WTC11 (cell line): ENCODE measurements at regions not wholly inside any gene's neighbourhood (a gene's known extent, or its start where the extent isn't known, plus 50 kb on each side); places are given as distances from the start of the nearest gene placed in this dataset.

Experiments
- ATAC-seq: fragments of 200-7000 bp; cut with Tn5 transposase; 2 replicates; pipeline ENCODE4 v1.10.0; 2021; ENCODE audit warnings: mild to moderate bottlenecking, moderate library complexity
- CTCF ChIA-PET: fragments of 300-600 bp; sonication (Branson Sonifier 250); formaldehyde crosslinking; loops from one replicate; lab custom pipeline; 2021; ENCODE audit warnings: antibody characterized with exemption; lab: Charles Lee
- POLR2A ChIA-PET: fragments of 350-600 bp; sonication (Branson Sonifier 250); formaldehyde crosslinking; loops from one replicate; lab custom pipeline; 2021; ENCODE audit warnings: antibody characterized with exemption; lab: Charles Lee
- DNase-seq: peaks from one replicate; pipeline ENCODE4 v3.0.0; 2021; ENCODE audit warnings: low spot score
- H3K27ac Mint-ChIP-seq: 2 replicates; pipeline ENCODE4 v1.8.0; 2021; ENCODE audit warnings: mixed read lengths
- H3K27me3 Mint-ChIP-seq: 2 replicates; pipeline ENCODE4 v1.8.0; 2021; ENCODE audit warnings: low read depth, mild to moderate bottlenecking, moderate library complexity, mixed read lengths
- H3K36me3 Mint-ChIP-seq: 2 replicates; pipeline ENCODE4 v1.8.0; 2021; ENCODE audit warnings: mixed read lengths
- H3K4me1 Mint-ChIP-seq: 2 replicates; pipeline ENCODE4 v1.8.0; 2022; ENCODE audit warnings: mixed read lengths
- H3K4me3 Mint-ChIP-seq: 2 replicates; pipeline ENCODE4 v1.8.0; 2021; ENCODE audit warnings: mild to moderate bottlenecking, moderate library complexity, mixed read lengths
- H3K9me3 Mint-ChIP-seq: 2 replicates; pipeline ENCODE4 v1.8.0; 2021; ENCODE audit warnings: mixed read lengths
- AR ChIP-seq: fragments of 250-450 bp; sonication (Bioruptor Pico); IDR thresholded peaks from 2 replicates; pipeline ENCODE4 v1.9.0; 2021; ENCODE audit warnings: mild to moderate bottlenecking
- ATF2 ChIP-seq: sonication (generic); formaldehyde crosslinking; IDR thresholded peaks from 2 replicates; pipeline ENCODE4 v1.8.1; 2022; ENCODE audit warnings: low read depth, missing genetic modification reagents, borderline replicate concordance
- ATF6 ChIP-seq: sonication (generic); formaldehyde crosslinking; IDR thresholded peaks from 2 replicates; pipeline ENCODE4 v1.8.1; 2023; ENCODE audit warnings: mild to moderate bottlenecking, missing genetic modification reagents
- E2F1 ChIP-seq: sonication (generic); formaldehyde crosslinking; IDR thresholded peaks from 2 replicates; pipeline ENCODE4 v1.8.0; 2022; ENCODE audit warnings: mild to moderate bottlenecking, missing genetic modification reagents
- EMX1 ChIP-seq: fragments of 250-450 bp; sonication (Bioruptor Pico); IDR thresholded peaks from 2 replicates; pipeline ENCODE4 v1.8.0; 2021; ENCODE audit warnings: mild to moderate bottlenecking
- ETV6 ChIP-seq: sonication (generic); formaldehyde crosslinking; IDR thresholded peaks from 2 replicates; pipeline ENCODE4 v1.8.1; 2022; ENCODE audit warnings: mild to moderate bottlenecking, missing genetic modification reagents
- FOXP4 ChIP-seq: sonication (generic); formaldehyde crosslinking; IDR thresholded peaks from 2 replicates; pipeline ENCODE4 v1.8.0; 2022; ENCODE audit warnings: mild to moderate bottlenecking, missing genetic modification reagents
- GABPB1 ChIP-seq: sonication (generic); formaldehyde crosslinking; IDR thresholded peaks from 2 replicates; pipeline ENCODE4 v1.8.1; 2023; ENCODE audit warnings: mild to moderate bottlenecking, missing genetic modification reagents
- GTF2I ChIP-seq: fragments of 250-450 bp; sonication (Bioruptor Pico); conservative IDR thresholded peaks from 2 replicates; pipeline ENCODE4 v1.4.0; 2021; ENCODE audit warnings: mild to moderate bottlenecking
- IRF1 ChIP-seq: sonication (generic); formaldehyde crosslinking; IDR thresholded peaks from 2 replicates; pipeline ENCODE4 v1.8.0; 2023; ENCODE audit warnings: missing genetic modification reagents
- JUN ChIP-seq: sonication (generic); formaldehyde crosslinking; IDR thresholded peaks from 2 replicates; pipeline ENCODE4 v1.8.0; 2023; ENCODE audit warnings: mild to moderate bottlenecking, missing genetic modification reagents
- NFE2L1 ChIP-seq: sonication (generic); formaldehyde crosslinking; IDR thresholded peaks from 2 replicates; pipeline ENCODE4 v1.8.1; 2023; ENCODE audit warnings: missing genetic modification reagents
- NR1H2 ChIP-seq: sonication (generic); formaldehyde crosslinking; IDR thresholded peaks from 2 replicates; pipeline ENCODE4 v1.9.0; 2021; ENCODE audit warnings: mild to moderate bottlenecking, moderate library complexity, missing genetic modification reagents
- PREB ChIP-seq: sonication (generic); formaldehyde crosslinking; IDR thresholded peaks from 2 replicates; pipeline ENCODE4 v1.8.1; 2022; ENCODE audit warnings: mild to moderate bottlenecking, missing genetic modification reagents, moderate library complexity, borderline replicate concordance
- STAT6 ChIP-seq: sonication (generic); formaldehyde crosslinking; conservative IDR thresholded peaks from 2 replicates; pipeline ENCODE4 v1.8.1; 2023; ENCODE audit warnings: mild to moderate bottlenecking, low read depth, missing genetic modification reagents, moderate library complexity
- ZNF121 ChIP-seq: sonication (generic); formaldehyde crosslinking; IDR thresholded peaks from 2 replicates; pipeline ENCODE4 v1.8.0; 2023; ENCODE audit warnings: missing genetic modification reagents
- ZNF416 ChIP-seq: fragments of 250-450 bp; sonication (Bioruptor Pico); IDR thresholded peaks from 2 replicates; pipeline ENCODE4 v1.9.0; 2021; ENCODE audit warnings: mild to moderate bottlenecking, inconsistent platforms
- ZSCAN18 ChIP-seq: fragments of 250-450 bp; sonication (Bioruptor Pico); IDR thresholded peaks from 2 replicates; pipeline ENCODE4 v2.1.2; 2022; ENCODE audit warnings: mild to moderate bottlenecking, moderate library complexity

- no peak for TF ChIP-seq ATF2 (CRISPR knock-in tag)
- TF ChIP-seq ETV6: no peak
- no peak for TF ChIP-seq GABPB1 (CRISPR knock-in tag)
- no peak for TF ChIP-seq STAT6 (CRISPR knock-in tag)
- TF ChIP-seq JUN (CRISPR knock-in tag): no peak
- no peak for TF ChIP-seq GTF2I (CRISPR knock-in tag)
- TF ChIP-seq ATF6: no peak
- no peak for TF ChIP-seq PREB
- TF ChIP-seq NR1H2 (CRISPR knock-in tag): no peak
- no peak for TF ChIP-seq ZNF416 (CRISPR knock-in tag)
- TF ChIP-seq NFE2L1: no peak
- TF ChIP-seq IRF1: no peak
- no peak for TF ChIP-seq ZNF121 (CRISPR knock-in tag)
- TF ChIP-seq FOXP4 (CRISPR knock-in tag): no peak
- no peak for TF ChIP-seq E2F1 (CRISPR knock-in tag)
Measured at GRCh38 chr19:20315543-20315942, 148.5 kb downstream of the ZNF486 start (continued).

GRCh38 chr19:20313894-20314293 lies 146.9 kb downstream of the ZNF486 start:
- DNase-seq (no peak), ATAC-seq (no peak)
- Mint-ChIP-seq H3K27me3 (no peaks in the 10 kb centered on the region), H3K4me1 (peaks cover 6% of the 10 kb centered on the region), H3K9me3 (peaks cover 12% of the 10 kb centered on the region), H3K4me3 (no peak overlapping the region), H3K27ac (peak overlapping the region; percentile 13), H3K36me3 (peaks cover 3% of the 10 kb centered on the region)
- CTCF ChIA-PET: interaction anchor here (1.4 kb wide), 1 partner anchor 46 kb away, joined by 5 read pairs; no protein-coding TSS in a partner anchor
- POLR2A ChIA-PET: no interaction called here
- no peak for TF ChIP-seq ETV6
- TF ChIP-seq EMX1 (CRISPR knock-in tag): no peak
- TF ChIP-seq ZSCAN18 (CRISPR knock-in tag): no peak
- no peak for TF ChIP-seq AR (CRISPR knock-in tag)
